ENCODE measurements at regions not wholly inside any gene's neighbourhood (a gene's known extent, or its start where the extent isn't known, plus 50 kb on each side); places are given as distances from the start of the nearest gene placed in this dataset.

- TF ChIP-seq POLR2AphosphoS5 (IDR thresholded peaks at IDR 0.05) (no peak), POLR2A (IDR thresholded peaks at IDR 0.05) (no peak)
- TF ChIP-seq, protein P1, sequence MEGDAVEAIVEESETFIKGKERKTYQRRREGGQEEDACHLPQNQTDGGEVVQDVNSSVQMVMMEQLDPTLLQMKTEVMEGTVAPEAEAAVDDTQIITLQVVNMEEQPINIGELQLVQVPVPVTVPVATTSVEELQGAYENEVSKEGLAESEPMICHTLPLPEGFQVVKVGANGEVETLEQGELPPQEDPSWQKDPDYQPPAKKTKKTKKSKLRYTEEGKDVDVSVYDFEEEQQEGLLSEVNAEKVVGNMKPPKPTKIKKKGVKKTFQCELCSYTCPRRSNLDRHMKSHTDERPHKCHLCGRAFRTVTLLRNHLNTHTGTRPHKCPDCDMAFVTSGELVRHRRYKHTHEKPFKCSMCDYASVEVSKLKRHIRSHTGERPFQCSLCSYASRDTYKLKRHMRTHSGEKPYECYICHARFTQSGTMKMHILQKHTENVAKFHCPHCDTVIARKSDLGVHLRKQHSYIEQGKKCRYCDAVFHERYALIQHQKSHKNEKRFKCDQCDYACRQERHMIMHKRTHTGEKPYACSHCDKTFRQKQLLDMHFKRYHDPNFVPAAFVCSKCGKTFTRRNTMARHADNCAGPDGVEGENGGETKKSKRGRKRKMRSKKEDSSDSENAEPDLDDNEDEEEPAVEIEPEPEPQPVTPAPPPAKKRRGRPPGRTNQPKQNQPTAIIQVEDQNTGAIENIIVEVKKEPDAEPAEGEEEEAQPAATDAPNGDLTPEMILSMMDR (IDR thresholded peaks at IDR 0.05), result no peak
Observed at GRCh38 chr16:79856581-79856980, 256.0 kb upstream of the MAF start.
